GM19455 (cell line): ENCODE measurements at regions not wholly inside any gene's neighbourhood (a gene's known extent, or its start where the extent isn't known, plus 50 kb on each side); places are given as distances from the start of the nearest gene placed in this dataset.

Experiments
- ATAC-seq: cut with Tn5 transposase; IDR thresholded peaks from one replicate; pipeline ENCODE4 v1.9.1; 2021; ENCODE audit not compliant: unreplicated experiment

- no peak for ATAC-seq
Observed at GRCh38 chr3:70393881-70394612, 81.6 kb upstream of the MDFIC2 start.

- no peak for ATAC-seq
Observed at GRCh38 chr3:70392227-70392626, 79.8 kb upstream of the MDFIC2 start.

GRCh38 chr3:70387889-70388288 lies 75.5 kb upstream of the MDFIC2 start:
- ATAC-seq, result no peak

GRCh38 chr3:70386846-70387245 lies 74.4 kb upstream of the MDFIC2 start:
- ATAC-seq, result no peak

GRCh38 chr3:70386043-70386442 lies 73.6 kb upstream of the MDFIC2 start:
- no peak for ATAC-seq

- ATAC-seq, result peak; percentile 97
Observed at GRCh38 chr3:70383360-70383831, 71.0 kb upstream of the MDFIC2 start.

GRCh38 chr3:70374179-70374578 lies 61.7 kb upstream of the MDFIC2 start:
- ATAC-seq, result no peak
